A673 (cell line): ENCODE measurements at regions not wholly inside any gene's neighbourhood (a gene's known extent, or its start where the extent isn't known, plus 50 kb on each side); places are given as distances from the start of the nearest gene placed in this dataset.

Experiments
- BruUV-seq: library from RNA; stranded (reverse); fragments of 400-500 nt; replicated peaks from 2 replicates; lab custom pipeline; 2021; lab: Mats Ljungman, UMichigan
- CTCF ChIA-PET: fragments of 300-600 bp; sonication (Branson Sonifier 250); formaldehyde crosslinking; loops from one replicate; lab custom pipeline; 2022; ENCODE audit warnings: antibody characterized with exemption; lab: Charles Lee
- POLR2A ChIA-PET: fragments of 300-600 bp; sonication (Branson Sonifier 250); formaldehyde crosslinking; loops from one replicate; lab custom pipeline; 2022; ENCODE audit warnings: antibody characterized with exemption; ENCODE audit not compliant: low non-redundant PET; lab: Charles Lee
- DNase-seq: peaks from one replicate; pipeline ENCODE4 v3.0.0-alpha.2; 2015; ENCODE audit warnings: low spot score
- H3K27ac ChIP-seq: fragments of 200-600 bp; sonication (generic); 2 replicates; pipeline ENCODE4 v1.5.1; 2016; ENCODE audit warnings: mixed run types, low read depth, mild to moderate bottlenecking, mixed read lengths, antibody characterized with exemption, low read length; ENCODE audit not compliant: poor library complexity, severe bottlenecking
- H3K27me3 ChIP-seq: fragments of 200-600 bp; sonication (generic); replicated peaks from 2 replicates; pipeline ENCODE4 v1.6.1; 2017; ENCODE audit warnings: mixed run types, low read depth, mild to moderate bottlenecking, mixed read lengths, antibody characterized with exemption, low read length; ENCODE audit not compliant: insufficient read depth, poor library complexity
- H3K36me3 ChIP-seq: fragments of 200-600 bp; sonication (generic); 2 replicates; pipeline ENCODE4 v1.6.1; 2016; ENCODE audit warnings: mixed run types, mild to moderate bottlenecking, mixed read lengths, antibody characterized with exemption, low read length; ENCODE audit not compliant: insufficient read depth, poor library complexity, severe bottlenecking
- H3K4me1 ChIP-seq: fragments of 200-600 bp; sonication (generic); 2 replicates; pipeline ENCODE4 v1.6.1; 2017; ENCODE audit warnings: mixed run types, mild to moderate bottlenecking, mixed read lengths, antibody characterized with exemption, low read length; ENCODE audit not compliant: insufficient read depth, poor library complexity, severe bottlenecking
- H3K4me3 ChIP-seq: fragments of 200-600 bp; sonication (generic); 2 replicates; pipeline ENCODE4 v1.5.1; 2016; ENCODE audit warnings: low read depth, mixed run types, mild to moderate bottlenecking, mixed read lengths, low read length; ENCODE audit not compliant: poor library complexity, severe bottlenecking
- H3K9me3 ChIP-seq: fragments of 200-600 bp; sonication (generic); 2 replicates; pipeline ENCODE4 v1.6.1; 2016; ENCODE audit warnings: mixed run types, low read depth, mild to moderate bottlenecking, mixed read lengths, antibody characterized with exemption, low read length; ENCODE audit not compliant: poor library complexity, severe bottlenecking
- EZH2 ChIP-seq: fragments of 200-600 bp; sonication (generic); IDR thresholded peaks from 2 replicates; pipeline ENCODE4 v1.6.1; 2017; ENCODE audit warnings: borderline replicate concordance, low read depth, mild to moderate bottlenecking, mixed read lengths, antibody characterized with exemption, low read length; ENCODE audit not compliant: poor library complexity, severe bottlenecking
- intact Hi-C: fragments of 100-400 bp; cut with micrococcal nuclease; formaldehyde crosslinking; loops from one replicate; pipeline ENCODE4 v1.10.0; 2022; ENCODE audit not compliant: unreplicated experiment
- TF ChIP-seq, protein P1 (sequence below): fragments of 300-800, 200-600 bp; sonication (generic); conservative IDR thresholded peaks from 2 replicates; pipeline ENCODE4 v1.5.1; 2017; ENCODE audit warnings: low read depth, mild to moderate bottlenecking, antibody characterized with exemption, low read length, moderate library complexity, mixed read lengths

DNA sequence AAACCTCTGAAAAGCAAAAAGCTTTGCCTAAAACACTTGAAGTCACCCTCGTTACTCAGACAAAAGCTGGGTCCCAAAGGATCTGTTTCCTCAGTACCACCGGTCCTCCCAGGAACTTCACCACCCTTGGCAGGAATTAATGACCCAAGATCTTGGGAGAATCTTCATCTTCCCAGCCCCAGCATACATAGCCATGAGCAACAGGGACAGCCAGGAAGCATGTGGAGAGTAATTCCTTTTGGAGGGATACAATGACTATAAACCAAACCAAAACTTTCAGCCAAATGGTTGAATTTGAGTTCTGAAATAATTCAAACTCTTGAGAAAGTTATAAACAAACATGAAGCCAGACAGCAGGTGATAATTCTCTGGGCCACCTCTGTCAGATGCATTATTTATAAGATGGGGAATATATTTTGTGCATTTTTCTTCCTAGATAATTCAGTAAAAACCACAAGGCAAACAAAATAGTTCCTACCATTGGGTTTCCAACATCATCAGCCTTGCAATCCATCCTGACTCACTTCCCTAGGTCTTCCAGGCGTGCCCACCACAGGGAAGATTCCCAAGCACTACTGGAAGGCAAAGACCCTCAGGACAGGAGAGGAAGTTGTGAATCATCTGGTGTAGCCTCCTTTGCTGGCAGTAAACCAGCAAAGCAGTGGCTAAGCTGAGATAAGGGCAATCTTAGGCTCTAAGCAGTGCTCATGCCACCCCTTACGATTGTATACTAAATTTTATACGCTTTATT is 71.7 kb upstream of the DRD2 start:
- Histone ChIP-seq H3K27me3 (peaks cover 11% of the 10 kb centered on the region), H3K36me3 (no peaks in the 10 kb centered on the region), H3K4me1 (no peaks in the 10 kb centered on the region), H3K9me3 (no peaks in the 10 kb centered on the region), H3K4me3 (no peak overlapping the region), H3K27ac (no peak overlapping the region)
- ChIA-PET CTCF (no interaction called here), POLR2A (no interaction called here)
- intact Hi-C loops: loop anchor here (5.0 kb wide), 1 partner anchor 230 kb away; no protein-coding TSS in a partner anchor
- no peak for DNase-seq
- no TSS peak for BruUV-seq
- TF ChIP-seq EZH2: no peak
- TF ChIP-seq, protein P1, sequence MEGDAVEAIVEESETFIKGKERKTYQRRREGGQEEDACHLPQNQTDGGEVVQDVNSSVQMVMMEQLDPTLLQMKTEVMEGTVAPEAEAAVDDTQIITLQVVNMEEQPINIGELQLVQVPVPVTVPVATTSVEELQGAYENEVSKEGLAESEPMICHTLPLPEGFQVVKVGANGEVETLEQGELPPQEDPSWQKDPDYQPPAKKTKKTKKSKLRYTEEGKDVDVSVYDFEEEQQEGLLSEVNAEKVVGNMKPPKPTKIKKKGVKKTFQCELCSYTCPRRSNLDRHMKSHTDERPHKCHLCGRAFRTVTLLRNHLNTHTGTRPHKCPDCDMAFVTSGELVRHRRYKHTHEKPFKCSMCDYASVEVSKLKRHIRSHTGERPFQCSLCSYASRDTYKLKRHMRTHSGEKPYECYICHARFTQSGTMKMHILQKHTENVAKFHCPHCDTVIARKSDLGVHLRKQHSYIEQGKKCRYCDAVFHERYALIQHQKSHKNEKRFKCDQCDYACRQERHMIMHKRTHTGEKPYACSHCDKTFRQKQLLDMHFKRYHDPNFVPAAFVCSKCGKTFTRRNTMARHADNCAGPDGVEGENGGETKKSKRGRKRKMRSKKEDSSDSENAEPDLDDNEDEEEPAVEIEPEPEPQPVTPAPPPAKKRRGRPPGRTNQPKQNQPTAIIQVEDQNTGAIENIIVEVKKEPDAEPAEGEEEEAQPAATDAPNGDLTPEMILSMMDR: no peak

DNA sequence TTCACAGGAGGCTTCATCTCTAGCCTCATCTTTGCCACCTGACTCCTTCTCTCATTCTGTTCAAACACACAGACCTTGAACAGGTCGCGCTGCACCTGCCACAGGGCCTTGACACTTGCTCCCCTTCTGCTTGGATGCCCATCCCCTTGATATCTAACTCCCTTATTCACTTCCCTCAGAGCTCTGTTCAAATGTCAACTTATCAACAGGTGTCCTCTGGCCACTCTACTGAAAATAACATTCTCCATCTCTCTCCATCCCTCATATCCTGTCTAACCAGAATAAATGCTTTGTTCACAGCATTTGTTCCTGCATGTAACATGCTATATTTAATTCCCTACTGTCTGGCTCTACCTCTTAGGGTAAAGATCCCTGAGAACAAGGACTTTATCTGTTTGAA is 67.2 kb upstream of the DRD2 start:
- H3K27ac ChIP-seq: no peak overlapping the region
- H3K4me3 ChIP-seq: no peak overlapping the region
- no peaks in the 10 kb centered on the region for H3K36me3 ChIP-seq
- DNase-seq: no peak
- H3K4me1 ChIP-seq: no peaks in the 10 kb centered on the region
- intact Hi-C loops: no loop called here
- BruUV-seq: no TSS peak
- TF ChIP-seq, protein P1: no peak
- TF ChIP-seq EZH2: no peak
- H3K9me3 ChIP-seq: no peaks in the 10 kb centered on the region
- CTCF ChIA-PET: no interaction called here
- POLR2A ChIA-PET: no interaction called here
- H3K27me3 ChIP-seq: peaks cover 11% of the 10 kb centered on the region

DNA sequence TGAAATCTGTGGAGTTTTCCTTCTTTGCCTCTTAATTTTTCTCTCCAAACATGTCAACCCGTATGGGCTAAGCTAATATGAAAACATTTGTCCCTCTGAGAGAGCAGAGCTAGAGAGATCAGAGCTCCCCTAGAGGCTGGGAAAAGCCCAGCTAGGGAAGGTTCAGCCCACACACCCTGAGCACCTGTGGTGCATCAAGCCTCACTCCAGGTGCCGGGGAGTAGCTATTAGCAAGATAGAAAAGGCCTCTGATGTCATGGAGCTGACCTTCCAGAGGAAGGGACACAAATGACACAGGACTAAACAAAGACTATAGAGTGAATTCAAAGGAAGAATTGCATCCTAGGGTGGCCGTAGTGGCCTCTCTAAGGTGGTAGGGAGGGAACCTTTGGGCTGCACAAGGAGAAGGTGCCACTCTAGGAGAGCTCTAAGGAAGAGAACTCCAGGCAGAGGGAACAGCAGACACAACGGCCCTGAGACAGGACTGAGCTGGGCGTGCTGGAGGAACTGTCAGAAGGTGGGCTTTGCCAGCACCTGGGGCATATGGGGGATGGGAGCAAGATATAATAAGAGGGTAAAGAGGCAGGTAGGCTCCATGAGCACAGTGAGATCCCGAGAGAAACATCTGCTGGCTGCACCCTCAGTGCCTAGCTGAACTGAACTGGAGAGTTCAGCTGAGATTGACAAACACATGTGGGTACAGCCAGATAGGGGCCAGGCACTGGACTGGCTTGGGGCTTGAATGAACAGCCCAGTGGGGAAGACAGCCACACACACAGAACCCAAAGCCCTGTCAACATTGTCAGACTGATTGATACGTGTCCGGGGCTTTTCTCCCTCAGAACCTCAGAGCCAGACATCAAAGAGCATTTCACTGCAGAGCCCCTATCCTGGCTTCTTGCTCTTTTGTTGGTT is 65.5 kb upstream of the DRD2 start:
- no TSS peak for BruUV-seq
- POLR2A ChIA-PET: no interaction called here
- Histone ChIP-seq H3K27me3 (peaks cover 7% of the 10 kb centered on the region), H3K9me3 (no peaks in the 10 kb centered on the region), H3K27ac (no peak overlapping the region), H3K4me1 (no peaks in the 10 kb centered on the region), H3K4me3 (no peak overlapping the region), H3K36me3 (no peaks in the 10 kb centered on the region)
- intact Hi-C loops: no loop called here
- CTCF ChIA-PET: no interaction called here
- DNase-seq: no peak
- TF ChIP-seq EZH2: no peak
- TF ChIP-seq, protein P1: no peak
